ENCODE measurements at regions not wholly inside any gene's neighbourhood (a gene's known extent, or its start where the extent isn't known, plus 50 kb on each side); places are given as distances from the start of the nearest gene placed in this dataset.

DNA sequence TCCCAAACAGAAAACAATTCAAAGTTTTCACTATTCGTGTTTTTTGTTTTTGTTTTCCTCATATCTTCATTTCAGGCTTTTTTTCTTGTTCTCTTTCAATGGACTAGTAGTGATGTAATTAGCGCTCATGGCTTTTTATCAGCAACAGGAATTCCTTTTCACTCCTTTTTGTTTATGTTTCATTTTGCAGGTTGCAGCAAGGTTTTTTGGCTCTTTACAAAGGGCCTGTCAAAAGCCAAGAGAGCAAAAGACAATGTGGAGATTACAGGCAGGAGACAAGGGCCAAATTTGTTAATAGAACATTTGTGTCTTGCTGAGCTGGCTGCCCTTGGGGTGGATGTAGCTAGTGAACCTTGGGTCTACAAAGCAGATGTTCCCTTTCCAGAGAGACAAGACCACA, 467.4 kb upstream of the CDH20 start:
- no peak overlapping the region for H3K4me3 Mint-ChIP-seq
- H2AK5ac ChIP-seq (ENCODE audit: insufficient read length, low read length) = no peak overlapping the region
- TF ChIP-seq, protein P1, sequence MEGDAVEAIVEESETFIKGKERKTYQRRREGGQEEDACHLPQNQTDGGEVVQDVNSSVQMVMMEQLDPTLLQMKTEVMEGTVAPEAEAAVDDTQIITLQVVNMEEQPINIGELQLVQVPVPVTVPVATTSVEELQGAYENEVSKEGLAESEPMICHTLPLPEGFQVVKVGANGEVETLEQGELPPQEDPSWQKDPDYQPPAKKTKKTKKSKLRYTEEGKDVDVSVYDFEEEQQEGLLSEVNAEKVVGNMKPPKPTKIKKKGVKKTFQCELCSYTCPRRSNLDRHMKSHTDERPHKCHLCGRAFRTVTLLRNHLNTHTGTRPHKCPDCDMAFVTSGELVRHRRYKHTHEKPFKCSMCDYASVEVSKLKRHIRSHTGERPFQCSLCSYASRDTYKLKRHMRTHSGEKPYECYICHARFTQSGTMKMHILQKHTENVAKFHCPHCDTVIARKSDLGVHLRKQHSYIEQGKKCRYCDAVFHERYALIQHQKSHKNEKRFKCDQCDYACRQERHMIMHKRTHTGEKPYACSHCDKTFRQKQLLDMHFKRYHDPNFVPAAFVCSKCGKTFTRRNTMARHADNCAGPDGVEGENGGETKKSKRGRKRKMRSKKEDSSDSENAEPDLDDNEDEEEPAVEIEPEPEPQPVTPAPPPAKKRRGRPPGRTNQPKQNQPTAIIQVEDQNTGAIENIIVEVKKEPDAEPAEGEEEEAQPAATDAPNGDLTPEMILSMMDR (conservative IDR thresholded peaks at IDR 0.05) = no peak
- no peak overlapping the region for H4K5ac ChIP-seq (ENCODE audit: insufficient read length, low read depth, low read length)
- WGBS (ENCODE audit: extremely low coverage, insufficient read length, low lambda C conversion rate) = no CpG with 5 or more reads among the region's 2 CpGs
- no peaks in the 10 kb centered on the region for H3K79me1 ChIP-seq (ENCODE audit: insufficient read depth, low read depth, low read length, poor library complexity, severe bottlenecking)
- H2BK20ac ChIP-seq (ENCODE audit: low read depth, low read length, poor library complexity, severe bottlenecking) = no peak overlapping the region
- no peak overlapping the region for H4K91ac ChIP-seq (ENCODE audit: insufficient read length, low read depth, low read length)
- no peaks in the 10 kb centered on the region for H3K4me1 ChIP-seq (ENCODE audit: insufficient read depth, low read length)
- no peaks in the 10 kb centered on the region for H3K9me3 Mint-ChIP-seq
- no peaks in the 10 kb centered on the region for H3K27me3 Mint-ChIP-seq (ENCODE audit: low read depth)
- no peak overlapping the region for H3K27ac ChIP-seq (ENCODE audit: insufficient read length, low read depth, low read length)
- H3K4me2 ChIP-seq (ENCODE audit: insufficient read depth, insufficient read length, low read length) = no peak overlapping the region
- H3K36me3 Mint-ChIP-seq (ENCODE audit: insufficient read depth in 1 of 3, low read depth in 3 of 3) = no peaks in the 10 kb centered on the region
- no peaks in the 10 kb centered on the region for H4K20me1 ChIP-seq (ENCODE audit: control insufficient read depth, insufficient read depth, insufficient read length)
- no peak overlapping the region for H3K27ac Mint-ChIP-seq
- H3K56ac ChIP-seq (ENCODE audit: insufficient read length, low read depth, low read length) = no peak overlapping the region
- H3K14ac ChIP-seq (ENCODE audit: insufficient read depth, low read length) = no peak overlapping the region
- no peak overlapping the region for H3K9ac ChIP-seq (ENCODE audit: extremely low read depth, insufficient read length, low read length)
- no peak overlapping the region for H3T11ph ChIP-seq (ENCODE audit: low read length)
- H3K18ac ChIP-seq (ENCODE audit: insufficient read length, low read depth, low read length) = no peak overlapping the region
- H3K23ac ChIP-seq (ENCODE audit: insufficient read length, low read depth, low read length) = no peak overlapping the region
- no peaks in the 10 kb centered on the region for H3K79me2 ChIP-seq (ENCODE audit: insufficient read depth, low read length)
- H3K4ac ChIP-seq (ENCODE audit: low read depth, low read length) = no peak overlapping the region
- DNase-seq = no peak
- peaks cover 5 to 7% of the 10 kb centered on the region in 2 experiments for H3K4me1 Mint-ChIP-seq
- H2AFZ ChIP-seq (ENCODE audit: low read length) = no peak overlapping the region
- H2BK5ac ChIP-seq (ENCODE audit: insufficient read length, low read length) = no peak overlapping the region
- no peak overlapping the region for H2BK15ac ChIP-seq (ENCODE audit: low read depth, low read length)
- no peak overlapping the region for H4K8ac ChIP-seq (replicated peaks; ENCODE audit: insufficient read length, low read depth, low read length)
- no peaks in the 10 kb centered on the region for H3K23me2 ChIP-seq (ENCODE audit: insufficient read length, low read depth, low read length, poor library complexity, severe bottlenecking)
- no peak overlapping the region for H2BK120ac ChIP-seq (ENCODE audit: low read depth, low read length, poor library complexity, severe bottlenecking)
- no peaks in the 10 kb centered on the region for H3K27me3 ChIP-seq (ENCODE audit: insufficient read depth, low read length)
- H3K9me3 ChIP-seq (ENCODE audit: control insufficient read depth, low read depth, low read length) = no peaks in the 10 kb centered on the region
- H2BK12ac ChIP-seq (ENCODE audit: insufficient read length, low read depth, low read length) = no peak overlapping the region
